ENCODE measurements at regions not wholly inside any gene's neighbourhood (a gene's known extent, or its start where the extent isn't known, plus 50 kb on each side); places are given as distances from the start of the nearest gene placed in this dataset.

DNA sequence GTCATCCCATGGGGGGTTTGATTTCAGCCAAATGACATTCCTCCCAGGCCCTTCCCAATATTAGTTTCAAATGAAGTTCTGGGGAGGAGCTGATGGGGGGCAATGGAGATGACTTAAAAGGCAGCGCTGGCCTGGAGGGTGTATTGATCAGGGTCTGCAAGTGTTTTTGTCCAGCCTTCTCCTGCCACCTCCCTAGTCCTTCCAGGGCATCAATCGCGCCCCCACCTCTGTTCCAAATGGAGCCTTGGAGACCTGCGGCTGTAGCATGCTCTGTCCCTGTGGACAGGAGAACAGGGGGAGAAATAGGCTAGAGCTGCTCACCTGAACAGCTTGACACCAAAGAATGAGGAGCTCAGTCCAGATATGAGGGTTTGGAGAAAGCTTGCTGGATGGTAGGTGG is 386.8 kb upstream of the PODXL start:
- TF ChIP-seq CTCF (IDR thresholded peaks at IDR 0.05; ENCODE audit: low read depth, low read length): no peak
- TF ChIP-seq EZH2phosphoT487 (IDR thresholded peaks at IDR 0.05; ENCODE audit: low read depth): no peak

Measured in OCI-LY3 (cell line).